ENCODE measurements at regions not wholly inside any gene's neighbourhood (a gene's known extent, or its start where the extent isn't known, plus 50 kb on each side); places are given as distances from the start of the nearest gene placed in this dataset.
"Not testable (repeated sequence)": the region's sequence is repeated elsewhere in the genome, so short reads cannot be mapped to it uniquely, and the experiment has no call there.

GRCh38 chr6:92362404-92362803 lies 1057.0 kb downstream of the EPHA7 start:
- DNase-seq, result no peak

GRCh38 chr6:92361990-92362389 lies 1057.4 kb downstream of the EPHA7 start:
- DNase-seq, result no peak

GRCh38 chr6:92354270-92354829 lies 1065.0 kb downstream of the EPHA7 start:
- DNase-seq, result no peak

- DNase-seq, result no peak
Measured at GRCh38 chr6:92352130-92352529, 1067.2 kb downstream of the EPHA7 start.

GRCh38 chr6:92341201-92341600 lies 1078.2 kb downstream of the EPHA7 start:
- no peak for DNase-seq

GRCh38 chr6:92339936-92340640 lies 1079.3 kb downstream of the EPHA7 start:
- no peak for DNase-seq

- no peak for DNase-seq
Measured at GRCh38 chr6:92337571-92337970, 1081.8 kb downstream of the EPHA7 start.

- DNase-seq, result no peak
Measured at GRCh38 chr6:92329208-92329847, 1090.0 kb downstream of the EPHA7 start.

- no peak for DNase-seq
Measured at GRCh38 chr6:92315312-92315711, 1104.0 kb downstream of the EPHA7 start.

GRCh38 chr6:92297101-92297500 lies 1122.3 kb downstream of the EPHA7 start:
- no peak for DNase-seq

- DNase-seq, result no peak
Measured at GRCh38 chr6:92292067-92292466, 1127.3 kb downstream of the EPHA7 start.

GRCh38 chr6:92289831-92290230 lies 1129.5 kb downstream of the EPHA7 start:
- DNase-seq, result no peak

GRCh38 chr6:92281571-92282076 lies 1137.7 kb downstream of the EPHA7 start:
- no peak for DNase-seq

GRCh38 chr6:92275150-92275549 lies 1144.2 kb downstream of the EPHA7 start:
- no peak for DNase-seq

- no peak for DNase-seq
Measured at GRCh38 chr6:92274588-92274987, 1144.8 kb downstream of the EPHA7 start.

- DNase-seq, result no peak
Measured at GRCh38 chr6:92273694-92274093, 1145.7 kb downstream of the EPHA7 start.

GRCh38 chr6:92271091-92271490 lies 1148.3 kb downstream of the EPHA7 start:
- DNase-seq, result no peak

GRCh38 chr6:92270365-92270764 lies 1149.0 kb downstream of the EPHA7 start:
- no peak for DNase-seq

GRCh38 chr6:92267335-92267734 lies 1152.0 kb downstream of the EPHA7 start:
- no peak for DNase-seq

GRCh38 chr6:92263864-92264263 lies 1155.5 kb downstream of the EPHA7 start:
- no peak for DNase-seq

GRCh38 chr6:92259171-92259570 lies 1160.2 kb downstream of the EPHA7 start:
- DNase-seq, result no peak

- no peak for DNase-seq
Measured at GRCh38 chr6:92243315-92243714, 1176.0 kb downstream of the EPHA7 start.

- no peak for DNase-seq
Measured at GRCh38 chr6:92231171-92231701, 1188.1 kb downstream of the EPHA7 start.

- DNase-seq, result not testable (repeated sequence)
Measured at GRCh38 chr6:92219987-92220386, 1199.4 kb downstream of the EPHA7 start.
